Loucy (cell line): ENCODE measurements at regions not wholly inside any gene's neighbourhood (a gene's known extent, or its start where the extent isn't known, plus 50 kb on each side); places are given as distances from the start of the nearest gene placed in this dataset.

Experiments used
- CTCF ChIP-seq: fragments of 200-600 bp; sonication (generic); conservative IDR thresholded peaks from 2 replicates; pipeline ENCODE4 v1.5.1; 2014; ENCODE audit warnings: mild to moderate bottlenecking, antibody characterized with exemption, low read length
- EZH2phosphoT487 ChIP-seq: fragments of 200-600 bp; IDR thresholded peaks from 2 replicates; pipeline ENCODE4 v1.6.1; 2018; ENCODE audit warnings: antibody characterized with exemption, mild to moderate bottlenecking, moderate library complexity, borderline replicate concordance

- TF ChIP-seq CTCF: no peak
- no peak for TF ChIP-seq EZH2phosphoT487
Measured at GRCh38 chr15:22735781-22736180, 50.7 kb upstream of the NIPA1 start.
